ENCODE measurements at regions not wholly inside any gene's neighbourhood (a gene's known extent, or its start where the extent isn't known, plus 50 kb on each side); places are given as distances from the start of the nearest gene placed in this dataset.

GRCh38 chr18:22858121-22858520 is 75.0 kb upstream of the RBBP8 start:
- TF ChIP-seq CTCF (IDR thresholded peaks at IDR 0.05; ENCODE audit: low read length) (no peak), EZH2 (IDR thresholded peaks at IDR 0.05; ENCODE audit: borderline replicate concordance, low read length) (no peak)
- Histone ChIP-seq H2AFZ (ENCODE audit: low read length) (no peak overlapping the region), H4K20me1 (ENCODE audit: insufficient read depth, low read length) (no peaks in the 10 kb centered on the region), H3K79me2 (ENCODE audit: insufficient read depth, low read length) (no peaks in the 10 kb centered on the region), H3K4me3 (ENCODE audit: low read depth, low read length, poor library complexity, severe bottlenecking) (no peak overlapping the region), H3K4me2 (ENCODE audit: low read length) (no peak overlapping the region), H3K9me3 (ENCODE audit: low read length) (no peaks in the 10 kb centered on the region), H3K36me3 (ENCODE audit: insufficient read depth, low read length) (no peaks in the 10 kb centered on the region), H3K27ac (ENCODE audit: low read depth, low read length, poor library complexity, severe bottlenecking) (no peak overlapping the region), H3K27me3 (ENCODE audit: insufficient read depth, low read length) (no peaks in the 10 kb centered on the region), H3K4me1 (ENCODE audit: insufficient read depth, low read length, severe bottlenecking) (no peaks in the 10 kb centered on the region), H3F3A (ENCODE audit: insufficient read depth, low read length) (no peaks in the 10 kb centered on the region), H3K9ac (ENCODE audit: low read length) (no peak overlapping the region), H3K9me2 (ENCODE audit: low read depth, low read length) (no peaks in the 10 kb centered on the region)

- Histone ChIP-seq H3F3A (ENCODE audit: insufficient read depth, low read length) (no peaks in the 10 kb centered on the region), H3K9me3 (ENCODE audit: low read length) (no peaks in the 10 kb centered on the region), H3K36me3 (ENCODE audit: insufficient read depth, low read length) (no peaks in the 10 kb centered on the region), H2AFZ (ENCODE audit: low read length) (no peak overlapping the region), H3K9me2 (ENCODE audit: low read depth, low read length) (no peaks in the 10 kb centered on the region), H3K4me3 (ENCODE audit: low read depth, low read length, poor library complexity, severe bottlenecking) (no peak overlapping the region), H4K20me1 (ENCODE audit: insufficient read depth, low read length) (no peaks in the 10 kb centered on the region), H3K27me3 (ENCODE audit: insufficient read depth, low read length) (no peaks in the 10 kb centered on the region), H3K4me2 (ENCODE audit: low read length) (no peak overlapping the region), H3K79me2 (ENCODE audit: insufficient read depth, low read length) (no peaks in the 10 kb centered on the region), H3K4me1 (ENCODE audit: insufficient read depth, low read length, severe bottlenecking) (no peaks in the 10 kb centered on the region), H3K9ac (ENCODE audit: low read length) (no peak overlapping the region), H3K27ac (ENCODE audit: low read depth, low read length, poor library complexity, severe bottlenecking) (no peak overlapping the region)
- TF ChIP-seq EZH2 (IDR thresholded peaks at IDR 0.05; ENCODE audit: borderline replicate concordance, low read length) (no peak), CTCF (IDR thresholded peaks at IDR 0.05; ENCODE audit: low read length) (no peak)
Observed at GRCh38 chr18:22860807-22861206, 72.3 kb upstream of the RBBP8 start.

DNA sequence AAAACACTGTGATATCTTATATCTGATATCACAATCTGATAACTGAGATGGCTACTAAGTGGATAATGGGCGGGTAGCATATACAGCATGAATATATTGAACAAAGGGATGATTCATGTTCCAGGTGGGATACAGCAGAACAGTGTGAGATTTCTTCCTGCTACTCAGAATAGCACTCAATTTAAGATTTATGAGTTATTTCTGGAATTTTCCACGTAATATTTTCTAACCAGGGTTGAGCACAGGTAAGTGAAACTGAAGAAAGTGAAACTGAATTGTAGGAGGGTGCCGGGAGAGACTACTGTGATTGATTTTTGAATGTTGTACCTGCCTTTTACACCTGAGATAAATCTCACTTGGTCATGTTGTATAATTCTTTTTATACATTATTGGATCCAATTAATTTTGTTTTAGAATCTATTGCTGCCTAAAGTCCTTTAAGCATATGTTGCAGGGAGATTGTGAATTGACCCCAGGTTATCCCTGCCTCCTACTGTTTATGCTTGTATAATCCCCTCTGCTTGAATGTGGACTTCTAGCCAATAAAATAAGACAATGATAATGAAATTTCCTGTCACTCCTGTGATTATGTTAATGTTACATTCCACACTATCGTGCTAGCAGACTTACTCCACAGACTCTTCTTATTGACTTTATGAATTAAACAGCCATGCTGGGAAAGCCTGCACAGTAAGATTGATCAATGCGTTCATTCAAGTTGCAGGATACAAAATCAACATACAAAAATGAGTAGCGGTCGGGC is 67.6 kb upstream of the RBBP8 start:
- H3K4me2 ChIP-seq (ENCODE audit: low read length) = no peak overlapping the region
- H3K4me3 ChIP-seq (ENCODE audit: low read depth, low read length, poor library complexity, severe bottlenecking) = no peak overlapping the region
- no peak overlapping the region for H2AFZ ChIP-seq (ENCODE audit: low read length)

More for the DNA sequence above, 67.6 kb upstream of the RBBP8 start:
- no peaks in the 10 kb centered on the region for H3K4me1 ChIP-seq (ENCODE audit: insufficient read depth, low read length, severe bottlenecking)
- no peaks in the 10 kb centered on the region for H3K36me3 ChIP-seq (ENCODE audit: insufficient read depth, low read length)
- H3K9ac ChIP-seq (ENCODE audit: low read length) = no peak overlapping the region
- TF ChIP-seq EZH2 (IDR thresholded peaks at IDR 0.05; ENCODE audit: borderline replicate concordance, low read length) (no peak), CTCF (IDR thresholded peaks at IDR 0.05; ENCODE audit: low read length) (no peak)
- no peaks in the 10 kb centered on the region for H3K9me3 ChIP-seq (ENCODE audit: low read length)
- H3K27ac ChIP-seq (ENCODE audit: low read depth, low read length, poor library complexity, severe bottlenecking) = no peak overlapping the region
- no peaks in the 10 kb centered on the region for H4K20me1 ChIP-seq (ENCODE audit: insufficient read depth, low read length)
- H3F3A ChIP-seq (ENCODE audit: insufficient read depth, low read length) = no peaks in the 10 kb centered on the region
- no peaks in the 10 kb centered on the region for H3K79me2 ChIP-seq (ENCODE audit: insufficient read depth, low read length)
- H3K27me3 ChIP-seq (ENCODE audit: insufficient read depth, low read length) = no peaks in the 10 kb centered on the region
- no peaks in the 10 kb centered on the region for H3K9me2 ChIP-seq (ENCODE audit: low read depth, low read length)
